ENCODE measurements at regions not wholly inside any gene's neighbourhood (a gene's known extent, or its start where the extent isn't known, plus 50 kb on each side); places are given as distances from the start of the nearest gene placed in this dataset.

DNA sequence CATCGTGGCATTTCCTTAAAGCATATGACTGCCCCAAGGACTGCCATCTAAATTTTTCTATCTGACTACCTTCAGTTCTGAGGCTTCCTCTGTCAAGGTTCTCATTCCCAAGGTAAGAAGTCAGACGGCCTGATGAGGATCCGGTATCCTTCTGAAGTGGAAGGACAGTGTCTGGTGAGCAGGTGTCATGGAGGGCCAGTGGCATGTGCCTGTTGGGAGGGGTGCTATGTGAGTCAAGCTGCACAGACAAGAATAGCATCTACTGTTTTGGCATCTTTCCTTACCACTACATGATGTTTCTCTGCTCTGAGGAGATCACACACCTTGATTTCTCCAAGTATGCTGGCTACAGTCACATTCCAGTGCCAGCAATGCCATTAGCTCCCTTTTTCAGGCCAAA is 99.6 kb upstream of the RGS1 start:
- no peak overlapping the region for H3K27ac ChIP-seq (ENCODE audit: low read depth, low read length)

DNA sequence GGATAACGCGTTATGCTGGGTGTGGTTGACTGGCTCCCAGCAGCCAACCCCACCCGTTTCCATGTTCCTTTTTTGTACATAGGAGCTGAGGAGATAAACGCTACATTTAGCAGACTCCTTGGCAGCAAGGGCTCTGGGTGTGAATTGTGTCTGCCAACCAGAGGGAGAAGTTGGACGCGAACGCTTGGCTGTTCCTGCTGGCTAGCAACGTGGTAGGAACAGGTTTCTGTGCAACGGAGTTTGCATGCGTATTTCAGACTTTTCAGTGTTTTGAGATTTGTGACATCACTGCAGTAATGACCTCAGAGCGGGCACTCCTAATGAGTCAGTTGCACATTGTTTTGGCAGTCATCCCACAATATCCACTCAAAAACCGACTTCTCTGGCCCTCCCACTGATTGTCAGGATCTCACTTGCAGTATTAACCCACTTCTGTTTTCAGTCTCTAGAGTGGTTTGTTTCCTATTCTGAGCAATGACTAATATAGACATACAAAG is 98.7 kb upstream of the RGS1 start:
- Histone ChIP-seq H3K27me3 (ENCODE audit: control insufficient read depth in 3 of 3, insufficient read depth in 3 of 3, low read length in 3 of 3) (no peaks in the 10 kb centered on the region), H3K4me1 (ENCODE audit: control insufficient read depth in 3 of 3, insufficient read depth in 3 of 3, low read length in 3 of 3) (peaks cover 0 to 4% (median 3%) of the 10 kb centered on the region in 3 donors), H3K27ac (ENCODE audit: low read depth, low read length) (no peak overlapping the region), H3K9me3 (ENCODE audit: control insufficient read depth in 3 of 3, low read length in 3 of 3) (peaks cover 0 to 2% (median 2%) of the 10 kb centered on the region in 3 donors), H3K36me3 (ENCODE audit: control insufficient read depth in 3 of 3, insufficient read depth in 3 of 3, low read length in 3 of 3) (no peaks in the 10 kb centered on the region), H3K4me3 (ENCODE audit: low read length in 3 of 3) (no peak overlapping the region), H3K9ac (ENCODE audit: low read depth in 1 of 3, low read length in 3 of 3) (no peak overlapping the region)

More for the DNA sequence above, 99.6 kb upstream of the RGS1 start:
- Histone ChIP-seq H3K36me3 (ENCODE audit: control insufficient read depth in 3 of 3, insufficient read depth in 3 of 3, low read length in 3 of 3) (no peaks in the 10 kb centered on the region), H3K4me3 (ENCODE audit: low read length in 3 of 3) (no peak overlapping the region), H3K4me1 (ENCODE audit: control insufficient read depth in 3 of 3, insufficient read depth in 3 of 3, low read length in 3 of 3) (peaks cover 0 to 4% (median 3%) of the 10 kb centered on the region in 3 donors), H3K9me3 (ENCODE audit: control insufficient read depth in 3 of 3, low read length in 3 of 3) (peaks cover 0 to 2% (median 2%) of the 10 kb centered on the region in 3 donors), H3K27me3 (ENCODE audit: control insufficient read depth in 3 of 3, insufficient read depth in 3 of 3, low read length in 3 of 3) (no peaks in the 10 kb centered on the region), H3K9ac (ENCODE audit: low read depth in 1 of 3, low read length in 3 of 3) (no peak overlapping the region)

GRCh38 chr1:192477630-192478029 is 97.9 kb upstream of the RGS1 start:
- H3K4me3 ChIP-seq (ENCODE audit: low read length in 3 of 3): no peak overlapping the region
- H3K4me1 ChIP-seq (ENCODE audit: control insufficient read depth in 3 of 3, insufficient read depth in 3 of 3, low read length in 3 of 3): peaks cover 0 to 4% (median 3%) of the 10 kb centered on the region in 3 donors
- no peak overlapping the region for H3K9ac ChIP-seq (ENCODE audit: low read depth in 1 of 3, low read length in 3 of 3)
- no peaks in the 10 kb centered on the region for H3K36me3 ChIP-seq (ENCODE audit: control insufficient read depth in 3 of 3, insufficient read depth in 3 of 3, low read length in 3 of 3)
- no peaks in the 10 kb centered on the region for H3K27me3 ChIP-seq (ENCODE audit: control insufficient read depth in 3 of 3, insufficient read depth in 3 of 3, low read length in 3 of 3)
- H3K9me3 ChIP-seq (ENCODE audit: control insufficient read depth in 3 of 3, low read length in 3 of 3): peaks cover 0 to 2% (median 2%) of the 10 kb centered on the region in 3 donors
- H3K27ac ChIP-seq (ENCODE audit: low read depth, low read length): no peak overlapping the region

GRCh38 chr1:192485692-192486436 is 89.7 kb upstream of the RGS1 start:
- Histone ChIP-seq H3K4me3 (ENCODE audit: low read length in 3 of 3) (no peak overlapping the region), H3K4me1 (ENCODE audit: control insufficient read depth in 3 of 3, insufficient read depth in 3 of 3, low read length in 3 of 3) (no peaks in the 10 kb centered on the region), H3K36me3 (ENCODE audit: control insufficient read depth in 3 of 3, insufficient read depth in 3 of 3, low read length in 3 of 3) (no peaks in the 10 kb centered on the region), H3K27me3 (ENCODE audit: control insufficient read depth in 3 of 3, insufficient read depth in 3 of 3, low read length in 3 of 3) (no peaks in the 10 kb centered on the region), H3K9ac (ENCODE audit: low read depth in 1 of 3, low read length in 3 of 3) (no peak overlapping the region), H3K27ac (ENCODE audit: low read depth, low read length) (no peak overlapping the region), H3K9me3 (ENCODE audit: control insufficient read depth in 3 of 3, low read length in 3 of 3) (no peaks in the 10 kb centered on the region)

DNA sequence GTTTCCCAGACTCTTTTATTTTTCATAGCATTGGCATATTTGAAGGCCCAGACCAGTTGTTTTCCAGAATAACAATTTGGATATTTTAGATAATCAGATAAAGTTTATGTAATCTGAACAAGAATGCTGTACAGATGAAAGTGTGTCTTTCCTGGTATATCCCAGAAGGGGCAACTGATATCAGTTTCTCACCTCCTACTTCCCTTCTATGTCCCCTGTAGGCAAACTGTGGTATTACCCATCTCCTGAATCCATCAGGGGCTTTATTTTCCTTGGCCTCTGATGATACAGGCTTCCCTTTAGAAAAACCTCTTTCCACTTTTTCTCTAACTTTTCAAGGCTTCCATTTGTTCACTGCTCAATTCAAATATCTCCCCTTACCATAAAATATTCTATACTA is 87.5 kb upstream of the RGS1 start:
- no peak overlapping the region for H3K9ac ChIP-seq (ENCODE audit: low read depth in 1 of 3, low read length in 3 of 3)
- no peaks in the 10 kb centered on the region for H3K4me1 ChIP-seq (ENCODE audit: control insufficient read depth in 3 of 3, insufficient read depth in 3 of 3, low read length in 3 of 3)
- no peak overlapping the region for H3K4me3 ChIP-seq (ENCODE audit: low read length in 3 of 3)
- no peaks in the 10 kb centered on the region for H3K27me3 ChIP-seq (ENCODE audit: control insufficient read depth in 3 of 3, insufficient read depth in 3 of 3, low read length in 3 of 3)
- no peak overlapping the region for H3K27ac ChIP-seq (ENCODE audit: low read depth, low read length)
- no peaks in the 10 kb centered on the region for H3K36me3 ChIP-seq (ENCODE audit: control insufficient read depth in 3 of 3, insufficient read depth in 3 of 3, low read length in 3 of 3)
- no peaks in the 10 kb centered on the region for H3K9me3 ChIP-seq (ENCODE audit: control insufficient read depth in 3 of 3, low read length in 3 of 3)

- Histone ChIP-seq H3K9ac (ENCODE audit: low read depth in 1 of 3, low read length in 3 of 3) (peak overlapping the region in 1 of 3 donors; percentile 27), H3K27ac (ENCODE audit: low read depth, low read length) (peak overlapping the region; percentile 26)
These were observed 86.5 kb upstream of the RGS1 start for GRCh38 chr1:192489047-192489446.

DNA sequence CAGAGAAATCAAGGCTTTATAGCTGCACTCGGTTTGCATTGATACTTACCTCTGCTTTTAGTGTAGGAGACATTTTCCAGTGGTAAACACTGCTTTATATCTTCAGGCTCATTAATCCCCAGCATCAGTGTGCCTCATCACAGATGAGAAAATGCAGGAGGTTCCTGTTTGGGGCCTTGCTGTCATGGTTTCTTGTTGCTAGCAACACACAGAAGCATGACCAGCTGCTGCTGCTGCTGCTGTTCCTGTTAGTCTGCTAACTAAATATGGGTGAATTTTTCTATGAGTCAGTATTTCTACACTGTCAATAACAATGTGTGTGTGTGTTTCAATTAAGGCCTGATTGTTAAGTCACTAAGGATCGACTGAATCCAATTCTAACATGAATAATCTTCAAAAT is 85.8 kb upstream of the RGS1 start:
- no peak overlapping the region for H3K9ac ChIP-seq (ENCODE audit: low read depth in 1 of 3, low read length in 3 of 3)
- no peak overlapping the region for H3K27ac ChIP-seq (ENCODE audit: low read depth, low read length)
- no peak overlapping the region for H3K4me3 ChIP-seq (ENCODE audit: low read length in 3 of 3)
- no peaks in the 10 kb centered on the region for H3K9me3 ChIP-seq (ENCODE audit: control insufficient read depth in 3 of 3, low read length in 3 of 3)
- no peaks in the 10 kb centered on the region for H3K4me1 ChIP-seq (ENCODE audit: control insufficient read depth in 3 of 3, insufficient read depth in 3 of 3, low read length in 3 of 3)
- no peaks in the 10 kb centered on the region for H3K27me3 ChIP-seq (ENCODE audit: control insufficient read depth in 3 of 3, insufficient read depth in 3 of 3, low read length in 3 of 3)
- no peaks in the 10 kb centered on the region for H3K36me3 ChIP-seq (ENCODE audit: control insufficient read depth in 3 of 3, insufficient read depth in 3 of 3, low read length in 3 of 3)

More at GRCh38 chr1:192489047-192489446, 86.5 kb upstream of the RGS1 start:
- Histone ChIP-seq H3K9me3 (ENCODE audit: control insufficient read depth in 3 of 3, low read length in 3 of 3) (no peaks in the 10 kb centered on the region), H3K27me3 (ENCODE audit: control insufficient read depth in 3 of 3, insufficient read depth in 3 of 3, low read length in 3 of 3) (no peaks in the 10 kb centered on the region), H3K4me1 (ENCODE audit: control insufficient read depth in 3 of 3, insufficient read depth in 3 of 3, low read length in 3 of 3) (no peaks in the 10 kb centered on the region), H3K4me3 (ENCODE audit: low read length in 3 of 3) (no peak overlapping the region), H3K36me3 (ENCODE audit: control insufficient read depth in 3 of 3, insufficient read depth in 3 of 3, low read length in 3 of 3) (no peaks in the 10 kb centered on the region)

GRCh38 chr1:192491804-192492554 is 83.6 kb upstream of the RGS1 start:
- Histone ChIP-seq H3K4me1 (ENCODE audit: control insufficient read depth in 3 of 3, insufficient read depth in 3 of 3, low read length in 3 of 3) (no peaks in the 10 kb centered on the region), H3K4me3 (ENCODE audit: low read length in 3 of 3) (no peak overlapping the region), H3K27me3 (ENCODE audit: control insufficient read depth in 3 of 3, insufficient read depth in 3 of 3, low read length in 3 of 3) (no peaks in the 10 kb centered on the region), H3K9ac (ENCODE audit: low read depth in 1 of 3, low read length in 3 of 3) (no peak overlapping the region), H3K9me3 (ENCODE audit: control insufficient read depth in 3 of 3, low read length in 3 of 3) (no peaks in the 10 kb centered on the region), H3K36me3 (ENCODE audit: control insufficient read depth in 3 of 3, insufficient read depth in 3 of 3, low read length in 3 of 3) (no peaks in the 10 kb centered on the region), H3K27ac (ENCODE audit: low read depth, low read length) (no peak overlapping the region)

DNA sequence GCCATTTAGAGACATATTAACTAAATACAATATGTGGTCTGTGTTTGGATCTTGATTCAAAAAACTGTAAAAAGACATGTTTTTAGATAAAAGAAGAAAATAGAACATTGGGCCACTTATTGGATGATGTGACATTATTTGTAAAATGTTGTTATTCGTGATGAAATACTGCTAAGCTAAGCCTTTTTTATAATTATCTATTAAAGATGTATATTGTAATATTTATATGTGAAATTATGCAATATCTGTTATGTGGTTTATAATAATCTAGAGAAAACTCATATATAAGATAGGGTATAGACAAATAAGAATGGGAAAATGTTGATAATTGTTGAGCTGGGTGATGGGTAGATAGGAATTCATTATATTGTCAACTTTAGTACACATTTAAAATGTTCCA is 82.0 kb upstream of the RGS1 start:
- no peaks in the 10 kb centered on the region for H3K27me3 ChIP-seq (ENCODE audit: control insufficient read depth in 3 of 3, insufficient read depth in 3 of 3, low read length in 3 of 3)
- H3K9ac ChIP-seq (ENCODE audit: low read depth in 1 of 3, low read length in 3 of 3): no peak overlapping the region
- H3K4me3 ChIP-seq (ENCODE audit: low read length in 3 of 3): no peak overlapping the region
- H3K27ac ChIP-seq (ENCODE audit: low read depth, low read length): no peak overlapping the region
- no peaks in the 10 kb centered on the region for H3K4me1 ChIP-seq (ENCODE audit: control insufficient read depth in 3 of 3, insufficient read depth in 3 of 3, low read length in 3 of 3)
- no peaks in the 10 kb centered on the region for H3K9me3 ChIP-seq (ENCODE audit: control insufficient read depth in 3 of 3, low read length in 3 of 3)
- no peaks in the 10 kb centered on the region for H3K36me3 ChIP-seq (ENCODE audit: control insufficient read depth in 3 of 3, insufficient read depth in 3 of 3, low read length in 3 of 3)
